DND-41 (cell line): ENCODE measurements at regions not wholly inside any gene's neighbourhood (a gene's known extent, or its start where the extent isn't known, plus 50 kb on each side); places are given as distances from the start of the nearest gene placed in this dataset.

Experiments used
- ATAC-seq: fragments of 200-7000 bp; cut with Tn5 transposase; 3 replicates; pipeline ENCODE4 v1.9.1; 2021; ENCODE audit warnings: low read depth; ENCODE audit not compliant: insufficient read depth
- DNase-seq: peaks from one replicate; pipeline ENCODE4 v3.0.0-alpha.2; 2020
- H2AFZ ChIP-seq: 2 replicates; pipeline ENCODE4 v1.6.0; 2012; ENCODE audit warnings: low read depth, low read length
- H3K27ac ChIP-seq: 2 replicates; pipeline ENCODE4 v1.5.1; 2012; ENCODE audit warnings: low read length, inconsistent platforms
- H3K27me3 ChIP-seq: fragments of 200-600 bp; sonication (generic); 2 replicates; pipeline ENCODE4 v1.6.0; 2012; ENCODE audit warnings: low read length, mild to moderate bottlenecking, inconsistent platforms; ENCODE audit not compliant: insufficient read depth, poor library complexity
- H3K36me3 ChIP-seq: 2 replicates; pipeline ENCODE4 v1.5.1; 2012; ENCODE audit warnings: low read length, inconsistent platforms; ENCODE audit not compliant: insufficient read depth
- H3K4me1 ChIP-seq: 2 replicates; pipeline ENCODE4 v1.5.1; 2012; ENCODE audit warnings: mild to moderate bottlenecking, low read length; ENCODE audit not compliant: insufficient read depth
- H3K4me2 ChIP-seq: 2 replicates; pipeline ENCODE4 v1.6.0; 2012; ENCODE audit warnings: mild to moderate bottlenecking, moderate library complexity, low read length, inconsistent platforms; ENCODE audit not compliant: insufficient read depth
- H3K4me3 ChIP-seq, 2 experiments: fragments of 200-600 bp in 1 of 2; shearing (Covaris generic) in 1 of 2; 2 replicates each; pipeline ENCODE4 v1.5.1; 2012 to 2016; ENCODE audit warnings: inconsistent platforms in 2 of 2, low read length in 2 of 2, mild to moderate bottlenecking in 2 of 2, low read depth in 1 of 2, moderate library complexity in 1 of 2
- H3K79me2 ChIP-seq: 2 replicates; pipeline ENCODE4 v1.6.0; 2012; ENCODE audit warnings: low read length, inconsistent platforms; ENCODE audit not compliant: insufficient read depth
- H3K9ac ChIP-seq: 2 replicates; pipeline ENCODE4 v1.6.0; 2012; ENCODE audit warnings: low read depth, mild to moderate bottlenecking, inconsistent platforms, low read length, moderate library complexity
- H3K9me3 ChIP-seq: 2 replicates; pipeline ENCODE4 v1.5.1; 2012; ENCODE audit warnings: low read length, moderate library complexity, mild to moderate bottlenecking, inconsistent platforms; ENCODE audit not compliant: insufficient read depth, severe bottlenecking
- H4K20me1 ChIP-seq: 2 replicates; pipeline ENCODE4 v1.6.0; 2012; ENCODE audit warnings: low read length; ENCODE audit not compliant: insufficient read depth
- CTCF ChIP-seq: IDR thresholded peaks from 2 replicates; pipeline ENCODE4 v1.5.1; 2012; ENCODE audit warnings: borderline replicate concordance, low read length, moderate library complexity, mild to moderate bottlenecking; ENCODE audit not compliant: poor library complexity, severe bottlenecking; ENCODE audit errors: extremely low read depth
- EZH2 ChIP-seq: IDR thresholded peaks from 3 replicates; pipeline ENCODE4 v1.6.1; 2012; ENCODE audit warnings: borderline replicate concordance, low read depth, mild to moderate bottlenecking, moderate library complexity, low read length, inconsistent platforms; ENCODE audit not compliant: severe bottlenecking

GRCh38 chr11:91802475-91802874 is 422.1 kb upstream of the FAT3 start:
- TF ChIP-seq CTCF (no peak), EZH2 (no peak)
- H3K4me2 ChIP-seq: no peak overlapping the region
- no peak overlapping the region for H3K27ac ChIP-seq
- H3K9ac ChIP-seq: no peak overlapping the region
- H3K27me3 ChIP-seq: no peaks in the 10 kb centered on the region
- H3K4me1 ChIP-seq: peaks cover 6% of the 10 kb centered on the region; the same call in 1 of the 2 replicates
- no peak overlapping the region for H3K4me3 ChIP-seq
- no peaks in the 10 kb centered on the region for H4K20me1 ChIP-seq
- H2AFZ ChIP-seq: no peak overlapping the region
- DNase-seq: no peak
- no peaks in the 10 kb centered on the region for H3K36me3 ChIP-seq
- H3K79me2 ChIP-seq: no peaks in the 10 kb centered on the region
- H3K9me3 ChIP-seq: no peaks in the 10 kb centered on the region
- ATAC-seq: no peak

GRCh38 chr11:91800208-91800914 is 424.3 kb upstream of the FAT3 start:
- ATAC-seq (no peak; the same call in 2 of the 3 replicates), DNase-seq (no peak)
- Histone ChIP-seq H3K4me2 (no peak overlapping the region), H3K79me2 (no peaks in the 10 kb centered on the region), H3K36me3 (no peaks in the 10 kb centered on the region), H3K27ac (no peak overlapping the region), H3K27me3 (no peaks in the 10 kb centered on the region), H4K20me1 (no peaks in the 10 kb centered on the region), H3K4me3 (no peak overlapping the region), H3K9me3 (no peaks in the 10 kb centered on the region), H3K4me1 (peaks cover 6% of the 10 kb centered on the region; the same call in 1 of the 2 replicates), H3K9ac (no peak overlapping the region), H2AFZ (no peak overlapping the region)
- TF ChIP-seq CTCF (no peak), EZH2 (no peak)

- Histone ChIP-seq H3K27me3 (no peaks in the 10 kb centered on the region), H3K79me2 (no peaks in the 10 kb centered on the region), H3K36me3 (no peaks in the 10 kb centered on the region), H3K9ac (no peak overlapping the region), H4K20me1 (no peaks in the 10 kb centered on the region), H3K4me2 (no peak overlapping the region), H3K9me3 (no peaks in the 10 kb centered on the region), H3K4me1 (peaks cover 6% of the 10 kb centered on the region; the same call in 1 of the 2 replicates), H3K4me3 (no peak overlapping the region), H3K27ac (no peak overlapping the region), H2AFZ (no peak overlapping the region)
- ATAC-seq (no peak), DNase-seq (no peak)
- TF ChIP-seq EZH2 (no peak), CTCF (no peak)
Observed at GRCh38 chr11:91798240-91798639, 426.4 kb upstream of the FAT3 start.

GRCh38 chr11:91796999-91797398 is 427.6 kb upstream of the FAT3 start:
- Histone ChIP-seq H3K36me3 (no peaks in the 10 kb centered on the region), H3K79me2 (no peaks in the 10 kb centered on the region), H3K27me3 (no peaks in the 10 kb centered on the region), H2AFZ (no peak overlapping the region), H3K27ac (no peak overlapping the region), H3K9ac (no peak overlapping the region), H3K9me3 (no peaks in the 10 kb centered on the region), H3K4me2 (no peak overlapping the region), H3K4me3 (no peak overlapping the region), H3K4me1 (peaks cover 1% of the 10 kb centered on the region; the same call in 1 of the 2 replicates), H4K20me1 (no peaks in the 10 kb centered on the region)
- ATAC-seq: no peak
- TF ChIP-seq CTCF: no peak
- TF ChIP-seq EZH2: no peak
- no peak for DNase-seq
